ENCODE measurements at regions not wholly inside any gene's neighbourhood (a gene's known extent, or its start where the extent isn't known, plus 50 kb on each side); places are given as distances from the start of the nearest gene placed in this dataset.
A peak's percentile ranks its signal among the peaks of the same experiment; 100 is the strongest.
"Not testable (repeated sequence)": the region's sequence is repeated elsewhere in the genome, so short reads cannot be mapped to it uniquely, and the experiment has no call there.

DNA sequence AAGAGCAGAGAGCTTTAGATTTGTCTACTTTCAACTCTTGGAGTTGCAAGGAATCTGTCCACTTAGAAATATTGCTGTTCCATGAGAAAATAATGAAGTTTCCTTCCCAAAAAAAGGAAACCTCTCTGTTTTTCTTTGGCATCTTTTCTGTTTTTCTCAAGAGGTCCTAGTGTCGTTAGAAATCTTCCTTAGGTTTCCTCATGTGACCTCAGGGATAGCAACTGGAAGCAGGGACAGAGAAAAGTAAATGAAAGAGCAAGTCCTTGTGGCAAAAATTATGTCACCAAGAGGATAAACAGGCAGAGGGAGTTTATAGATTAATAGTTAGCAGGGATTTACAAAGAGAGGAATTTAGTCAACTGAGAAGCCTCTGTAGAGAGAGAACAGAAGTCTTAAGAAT, 478.4 kb upstream of the ADGRL3 start:
- Histone ChIP-seq H3K27me3 (no peaks in the 10 kb centered on the region), H3K4me3 (no peak overlapping the region), H3K36me3 (no peaks in the 10 kb centered on the region), H3K4me1 (no peaks in the 10 kb centered on the region), H3K27ac (no peak overlapping the region), H3K9me3 (no peaks in the 10 kb centered on the region)
- DNase-seq (no peak), ATAC-seq (ENCODE audit: low FRiP score in 2 of 2) (no peak)
- TF ChIP-seq POLR2A (IDR thresholded peaks at IDR 0.05) (no peak), POLR2AphosphoS5 (IDR thresholded peaks at IDR 0.05) (no peak), EP300 (IDR thresholded peaks at IDR 0.05) (no peak)
- TF ChIP-seq, protein P1, sequence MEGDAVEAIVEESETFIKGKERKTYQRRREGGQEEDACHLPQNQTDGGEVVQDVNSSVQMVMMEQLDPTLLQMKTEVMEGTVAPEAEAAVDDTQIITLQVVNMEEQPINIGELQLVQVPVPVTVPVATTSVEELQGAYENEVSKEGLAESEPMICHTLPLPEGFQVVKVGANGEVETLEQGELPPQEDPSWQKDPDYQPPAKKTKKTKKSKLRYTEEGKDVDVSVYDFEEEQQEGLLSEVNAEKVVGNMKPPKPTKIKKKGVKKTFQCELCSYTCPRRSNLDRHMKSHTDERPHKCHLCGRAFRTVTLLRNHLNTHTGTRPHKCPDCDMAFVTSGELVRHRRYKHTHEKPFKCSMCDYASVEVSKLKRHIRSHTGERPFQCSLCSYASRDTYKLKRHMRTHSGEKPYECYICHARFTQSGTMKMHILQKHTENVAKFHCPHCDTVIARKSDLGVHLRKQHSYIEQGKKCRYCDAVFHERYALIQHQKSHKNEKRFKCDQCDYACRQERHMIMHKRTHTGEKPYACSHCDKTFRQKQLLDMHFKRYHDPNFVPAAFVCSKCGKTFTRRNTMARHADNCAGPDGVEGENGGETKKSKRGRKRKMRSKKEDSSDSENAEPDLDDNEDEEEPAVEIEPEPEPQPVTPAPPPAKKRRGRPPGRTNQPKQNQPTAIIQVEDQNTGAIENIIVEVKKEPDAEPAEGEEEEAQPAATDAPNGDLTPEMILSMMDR (IDR thresholded peaks at IDR 0.05): no peak
- 38% methylated on average over 1 of the region's 1 CpG for WGBS, 2 donors

DNA sequence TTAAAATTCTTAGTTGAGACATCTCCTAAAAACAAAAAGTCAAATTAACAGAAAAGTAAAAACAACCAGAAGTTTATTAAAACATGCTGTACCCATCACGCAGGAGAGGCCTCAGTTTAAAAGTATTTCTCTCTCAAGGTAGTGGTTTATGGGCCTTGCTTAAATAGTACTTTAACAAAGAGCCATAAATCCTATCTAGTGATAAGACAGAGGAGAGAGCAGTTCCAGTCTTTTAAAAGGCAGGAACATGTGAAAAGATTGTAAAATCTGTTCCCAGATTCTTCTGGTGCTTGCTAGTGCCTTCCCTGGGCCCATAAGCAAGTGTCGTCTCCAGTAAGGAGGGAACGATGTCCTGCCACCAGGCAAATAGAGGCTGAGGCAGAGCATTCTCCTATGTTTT, 476.3 kb upstream of the ADGRL3 start:
- H3K9me3 ChIP-seq: no peaks in the 10 kb centered on the region
- ATAC-seq (ENCODE audit: low FRiP score in 2 of 2) (no peak), DNase-seq (no peak)
- H3K4me1 ChIP-seq: no peaks in the 10 kb centered on the region
- H3K27ac ChIP-seq: no peak overlapping the region
- TF ChIP-seq EP300 (IDR thresholded peaks at IDR 0.05): no peak
- no peak for TF ChIP-seq POLR2AphosphoS5 (IDR thresholded peaks at IDR 0.05)
- H3K27me3 ChIP-seq: no peaks in the 10 kb centered on the region
- no peaks in the 10 kb centered on the region for H3K36me3 ChIP-seq
- no peak overlapping the region for H3K4me3 ChIP-seq
- WGBS, 2 donors: 85 to 90% methylated on average over 3 of the region's 3 CpGs

DNA sequence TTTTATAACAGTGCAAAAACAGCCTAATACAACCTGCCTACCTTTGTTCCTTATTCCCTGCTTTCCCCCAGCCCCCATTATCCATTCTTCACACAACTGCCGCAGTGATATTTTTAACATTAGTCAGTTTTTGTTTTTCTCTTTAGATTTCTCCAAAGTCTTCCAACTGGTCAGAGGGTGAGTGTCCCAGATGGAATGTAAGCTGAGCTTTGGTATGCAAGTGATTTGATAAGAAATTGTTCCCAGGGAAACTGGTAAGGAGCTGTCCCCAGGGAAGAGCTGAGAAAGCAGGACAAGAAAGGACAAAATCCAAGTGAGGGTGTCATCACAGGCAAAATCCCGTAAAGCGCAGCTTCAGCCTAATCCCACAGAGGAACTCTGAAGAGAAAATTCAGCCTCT, 475.5 kb upstream of the ADGRL3 start:
- ATAC-seq (ENCODE audit: low FRiP score in 2 of 2) (no peak), DNase-seq (no peak)
- no peak overlapping the region for H3K4me3 ChIP-seq
- no peaks in the 10 kb centered on the region for H3K4me1 ChIP-seq
- H3K9me3 ChIP-seq: no peaks in the 10 kb centered on the region
- peak overlapping the region in 1 of 4 donors; percentile 16 for H3K27ac ChIP-seq
- TF ChIP-seq EP300 (IDR thresholded peaks at IDR 0.05) (no peak), POLR2A (IDR thresholded peaks at IDR 0.05) (no peak), POLR2AphosphoS5 (IDR thresholded peaks at IDR 0.05) (no peak)
- TF ChIP-seq, protein P1 (IDR thresholded peaks at IDR 0.05): no peak
- 71 to 76% methylated on average over 3 of the region's 3 CpGs for WGBS, 2 donors
- no peaks in the 10 kb centered on the region for H3K36me3 ChIP-seq
- H3K27me3 ChIP-seq: no peaks in the 10 kb centered on the region

DNA sequence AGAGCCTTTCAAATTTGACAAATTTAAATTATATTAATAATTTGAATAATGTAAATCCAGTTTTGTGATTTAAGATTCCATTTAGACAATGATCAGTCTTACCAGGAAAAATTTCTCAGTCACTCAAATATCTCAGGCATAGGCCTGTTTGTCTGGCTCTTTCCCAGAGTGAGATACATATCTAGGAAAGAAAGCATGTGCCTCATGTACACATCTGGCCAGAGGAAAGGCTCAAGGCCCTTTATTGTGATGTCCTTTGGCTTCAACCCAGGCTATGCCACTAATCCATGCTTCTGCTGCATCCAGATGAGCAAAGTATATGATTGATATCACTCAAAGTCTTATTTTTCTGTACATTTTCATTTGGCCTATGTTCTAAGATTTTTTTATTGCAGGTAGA, 473.3 kb upstream of the ADGRL3 start:
- no peak overlapping the region for H3K4me3 ChIP-seq
- ATAC-seq (ENCODE audit: low FRiP score in 2 of 2) (no peak), DNase-seq (no peak)
- no peaks in the 10 kb centered on the region for H3K4me1 ChIP-seq
- H3K9me3 ChIP-seq: no peaks in the 10 kb centered on the region
- no peaks in the 10 kb centered on the region for H3K36me3 ChIP-seq
- no peak overlapping the region for H3K27ac ChIP-seq
- TF ChIP-seq POLR2AphosphoS5 (IDR thresholded peaks at IDR 0.05) (no peak), POLR2A (IDR thresholded peaks at IDR 0.05) (no peak), EP300 (IDR thresholded peaks at IDR 0.05) (no peak)
- TF ChIP-seq, protein P1 (IDR thresholded peaks at IDR 0.05): no peak
- H3K27me3 ChIP-seq: no peaks in the 10 kb centered on the region

DNA sequence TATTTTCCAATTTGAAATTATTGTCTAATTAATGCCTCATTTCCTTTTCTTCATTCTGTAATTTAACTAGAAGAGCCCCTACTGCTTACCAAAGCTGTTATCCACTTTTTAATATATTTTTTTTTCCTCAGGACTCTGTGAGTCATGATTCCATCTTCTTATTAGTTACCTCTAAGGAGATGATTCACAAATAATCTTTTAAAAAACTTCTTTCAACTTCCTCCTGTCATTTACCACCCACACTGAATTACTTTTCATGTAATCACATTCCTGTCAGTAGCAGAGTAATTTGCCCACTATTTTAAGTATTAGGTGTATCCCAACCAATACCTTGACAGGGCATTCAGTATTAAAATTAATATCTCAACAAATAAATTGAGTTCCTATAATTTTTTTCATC, 470.9 kb upstream of the ADGRL3 start:
- DNase-seq (no peak), ATAC-seq (ENCODE audit: low FRiP score in 2 of 2) (no peak)
- Histone ChIP-seq H3K27me3 (no peaks in the 10 kb centered on the region), H3K4me1 (no peaks in the 10 kb centered on the region), H3K36me3 (no peaks in the 10 kb centered on the region), H3K9me3 (no peaks in the 10 kb centered on the region), H3K4me3 (no peak overlapping the region), H3K27ac (no peak overlapping the region)
- no peak for TF ChIP-seq EP300 (IDR thresholded peaks at IDR 0.05)
- no peak for TF ChIP-seq POLR2A (IDR thresholded peaks at IDR 0.05)
- TF ChIP-seq, protein P1 (IDR thresholded peaks at IDR 0.05): no peak
- no peak for TF ChIP-seq POLR2AphosphoS5 (IDR thresholded peaks at IDR 0.05)

DNA sequence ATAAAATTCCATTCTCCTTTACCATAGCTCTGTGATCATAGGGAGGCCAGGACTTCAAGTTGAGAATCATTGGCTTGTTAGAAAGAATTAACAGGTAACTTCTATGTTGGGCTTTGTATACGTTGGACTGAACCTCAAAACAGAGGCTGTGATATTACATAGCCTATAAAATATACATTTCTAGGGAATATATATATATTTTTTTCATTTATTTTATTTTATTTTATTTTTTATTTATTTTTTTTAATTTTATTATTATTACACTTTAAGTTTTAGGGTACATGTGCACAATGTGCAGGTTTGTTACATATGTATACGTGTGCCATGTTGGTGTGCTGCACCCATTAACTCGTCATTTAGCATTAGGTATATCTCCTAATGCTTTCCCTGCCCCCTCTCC, 470.4 kb upstream of the ADGRL3 start:
- not testable (repeated sequence) for ATAC-seq (ENCODE audit: low FRiP score in 2 of 2); H3K27ac ChIP-seq

More for the DNA sequence above, 470.4 kb upstream of the ADGRL3 start:
- H3K4me1 ChIP-seq, H3K36me3 ChIP-seq, H3K9me3 ChIP-seq, H3K4me3 ChIP-seq, DNase-seq, H3K27me3 ChIP-seq: not testable (repeated sequence)
- 65 to 74% methylated on average over 3 of the region's 3 CpGs for WGBS, 2 donors

Data from upper lobe of left lung (tissue), 6 donors.